Fibroblast of skin of back (primary cell): ENCODE measurements at regions not wholly inside any gene's neighbourhood (a gene's known extent, or its start where the extent isn't known, plus 50 kb on each side); places are given as distances from the start of the nearest gene placed in this dataset.

Experiments
- DNase-seq: peaks from one replicate; pipeline ENCODE4 v3.0.0-alpha.2; 2013

DNA sequence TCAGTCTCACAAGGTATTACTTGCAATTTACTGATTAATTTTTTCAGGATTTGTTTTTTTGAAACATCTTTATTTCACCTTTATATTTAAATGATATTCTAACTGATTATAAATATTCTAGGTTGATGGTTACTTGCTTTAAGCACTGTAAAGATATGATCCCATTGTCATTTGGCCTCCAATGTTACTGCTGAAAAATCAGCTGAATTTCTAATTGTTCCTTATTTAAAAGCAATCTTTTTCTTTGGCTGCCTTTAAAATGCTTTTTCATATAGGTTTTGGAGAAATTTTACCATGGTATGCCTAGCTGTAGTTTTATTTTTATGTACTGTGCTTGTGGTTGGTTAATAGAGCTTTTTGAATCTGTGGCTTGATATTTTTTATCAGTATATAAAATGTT lies 275.6 kb upstream of the PPFIA2 start:
- DNase-seq, result no peak

DNA sequence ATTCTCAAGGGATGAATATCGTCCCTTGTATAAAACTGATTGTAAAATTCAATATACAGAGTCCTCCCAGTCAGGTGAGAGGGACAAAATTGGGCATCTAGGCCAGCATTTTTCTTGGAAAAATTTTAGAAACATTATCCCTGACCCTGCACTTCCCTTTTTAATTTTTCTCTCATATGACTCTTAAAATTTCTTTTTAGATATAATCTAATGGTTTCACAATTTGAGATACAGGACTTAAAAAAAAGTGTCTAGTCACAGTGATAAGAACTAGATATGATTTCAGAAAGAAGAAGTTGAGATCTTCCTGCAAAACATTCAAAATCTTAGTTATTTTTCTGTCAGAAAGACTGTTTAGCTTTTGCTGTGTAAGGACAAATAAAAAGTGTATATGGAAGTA lies 270.8 kb upstream of the PPFIA2 start:
- DNase-seq, result no peak

DNA sequence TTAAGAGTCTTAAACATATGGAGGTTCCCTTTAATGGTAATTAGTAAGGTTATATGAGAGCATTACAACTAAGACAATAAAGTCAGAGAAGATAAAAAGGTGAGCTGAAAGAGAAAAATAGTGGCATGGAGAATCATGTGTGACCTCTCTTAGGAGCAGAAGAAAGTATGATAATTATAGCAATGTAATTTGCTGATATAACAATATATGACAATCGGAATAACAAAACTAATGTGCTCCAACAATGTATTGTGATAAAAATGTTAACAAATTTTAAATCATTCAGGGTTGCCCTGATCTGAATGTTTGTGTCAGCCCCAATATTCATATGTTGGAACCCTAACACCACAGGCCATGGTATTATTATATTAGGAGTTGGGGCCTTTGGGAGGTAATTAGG lies 269.6 kb upstream of the PPFIA2 start:
- DNase-seq, result no peak

DNA sequence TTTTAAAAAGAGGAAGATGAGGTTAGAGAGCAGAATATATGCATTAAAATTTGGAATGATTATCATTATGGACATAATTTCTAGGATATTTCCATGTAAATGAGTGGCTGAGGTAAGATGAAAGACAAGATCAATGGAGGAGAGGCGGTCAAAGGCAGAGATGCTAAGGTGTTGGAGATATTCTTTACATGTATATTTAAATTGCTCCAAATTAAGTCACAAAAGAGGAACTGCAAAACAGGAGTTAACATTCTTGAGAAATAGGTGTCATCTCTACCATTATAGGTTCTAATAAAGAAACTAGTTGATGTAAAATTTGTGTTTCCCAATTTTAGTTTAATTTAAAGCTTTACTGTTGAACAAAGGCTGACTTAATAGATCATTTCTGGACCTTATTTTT lies 268.5 kb upstream of the PPFIA2 start:
- no peak for DNase-seq

DNA sequence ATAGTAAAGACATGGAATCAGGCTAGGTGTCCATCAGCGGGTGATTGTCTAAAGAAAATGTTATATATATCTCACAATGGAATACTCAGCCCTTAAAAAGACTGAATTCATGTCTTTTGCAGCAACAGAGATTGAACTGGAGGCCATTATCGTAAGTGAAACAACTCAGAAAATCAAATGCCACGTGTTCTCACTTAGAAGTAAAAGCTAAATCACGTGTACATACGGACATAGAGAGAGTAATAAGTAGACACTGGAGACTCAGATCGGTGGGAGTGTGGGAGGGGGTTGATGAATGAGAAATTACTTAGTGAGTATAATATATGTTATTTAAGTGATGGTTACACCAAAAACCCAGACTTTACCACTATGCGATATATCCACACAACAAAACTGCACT lies 266.3 kb upstream of the PPFIA2 start:
- DNase-seq, result no peak

DNA sequence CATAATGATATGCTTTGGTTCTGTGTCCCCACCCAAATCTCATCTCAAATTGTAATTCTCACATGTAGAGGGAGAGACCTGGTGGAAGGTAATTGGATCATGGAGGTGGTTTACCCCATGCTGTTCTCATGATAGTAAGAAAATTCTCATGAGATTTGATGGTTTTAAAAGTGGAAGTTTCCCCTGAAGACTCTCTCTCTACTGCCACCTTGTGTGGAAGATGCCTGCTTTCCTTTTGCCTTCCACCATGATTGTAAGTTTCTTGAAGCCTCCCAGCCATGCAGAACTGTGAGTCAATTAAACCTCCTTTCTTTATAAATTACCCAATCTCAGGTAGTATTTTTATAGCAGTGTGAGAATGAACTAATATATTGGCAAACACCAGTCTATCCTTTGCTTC lies 260.4 kb upstream of the PPFIA2 start:
- DNase-seq, result peak; percentile 6

DNA sequence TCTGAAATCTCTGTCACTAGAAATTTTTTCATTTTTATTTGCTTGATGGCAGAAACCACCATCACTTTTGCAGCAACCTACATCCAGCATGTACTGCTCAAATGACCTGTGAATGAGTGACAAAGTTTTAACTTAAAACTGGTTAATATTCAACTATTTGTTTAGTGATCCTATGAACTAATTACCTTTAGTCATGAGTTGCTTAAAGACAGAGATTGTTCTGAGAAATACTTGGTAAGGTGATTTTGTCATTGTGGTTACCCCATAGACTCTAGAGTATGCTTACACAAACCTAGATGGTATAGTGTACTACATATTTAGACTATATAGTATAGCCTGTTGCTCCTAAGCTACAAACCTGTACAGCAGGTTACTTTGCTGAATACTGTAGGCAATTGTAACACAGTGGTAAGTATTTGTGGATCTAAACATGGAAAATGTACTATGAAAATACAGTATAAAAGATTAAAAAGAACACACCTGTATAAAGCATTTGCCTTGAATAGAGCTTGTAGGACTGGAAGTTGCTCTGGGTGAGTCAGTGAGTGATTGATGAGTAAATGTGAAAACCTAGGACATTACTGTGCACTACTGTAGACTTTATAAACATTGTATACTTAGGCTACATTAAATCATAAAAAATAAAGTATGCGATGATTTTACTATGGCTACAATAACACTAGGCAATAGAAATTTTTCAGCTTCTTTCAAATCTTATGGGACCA lies 256.6 kb upstream of the PPFIA2 start:
- no peak for DNase-seq

DNA sequence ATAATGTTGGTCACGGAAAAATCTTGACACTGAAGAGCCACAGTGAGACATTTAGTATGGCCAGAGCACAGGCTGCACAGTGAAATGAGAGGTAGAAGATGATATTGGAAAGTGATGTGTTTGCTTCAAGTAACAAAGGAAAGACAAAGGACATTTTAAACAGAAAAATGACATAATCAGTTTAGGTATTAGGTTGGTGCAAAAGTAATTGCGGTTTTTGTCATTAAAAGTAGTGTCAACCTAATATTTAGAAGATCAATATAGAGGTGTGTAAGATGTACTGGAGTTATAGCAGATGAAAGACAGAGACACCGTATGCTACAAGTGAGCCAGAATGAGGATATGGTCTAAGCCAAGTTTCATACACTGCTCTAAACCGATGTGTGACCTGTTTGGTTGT lies 253.0 kb upstream of the PPFIA2 start:
- no peak for DNase-seq

DNA sequence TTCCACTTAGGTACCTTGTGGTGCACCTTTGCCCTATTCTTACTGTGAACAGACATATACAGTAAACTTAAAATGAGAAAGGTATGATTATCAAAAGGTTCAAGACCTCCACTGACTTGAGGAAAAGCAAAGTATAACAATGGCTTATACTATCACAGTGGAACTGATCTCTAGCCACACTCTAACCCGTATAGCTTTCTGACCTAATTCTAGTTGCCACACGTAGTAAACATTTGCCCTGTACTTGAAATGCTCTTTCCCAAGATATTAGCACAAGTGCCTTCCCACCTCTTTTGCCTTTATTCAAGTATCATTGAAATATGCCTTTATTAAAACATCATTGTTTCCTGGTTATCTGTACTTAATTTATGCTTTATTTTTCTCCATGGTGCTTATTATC lies 250.4 kb upstream of the PPFIA2 start:
- no peak for DNase-seq

DNA sequence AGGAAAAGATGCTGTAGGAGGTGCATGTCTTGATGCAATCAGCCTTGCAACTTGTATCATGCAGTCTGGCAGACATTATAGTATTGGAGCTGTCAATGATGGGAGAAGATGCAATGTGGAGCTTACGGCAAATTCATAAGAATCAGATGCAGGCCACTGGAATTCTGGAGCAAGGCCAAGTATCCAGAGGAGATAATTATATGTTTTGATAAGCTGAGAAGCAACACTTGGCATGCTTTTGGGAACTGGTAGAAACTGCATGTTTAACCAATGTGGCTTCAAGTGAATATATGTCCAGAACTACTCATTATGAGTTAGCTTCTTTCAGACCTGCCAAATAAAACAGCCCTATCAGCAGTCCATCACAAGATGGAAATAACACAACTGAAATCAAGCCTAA lies 249.1 kb upstream of the PPFIA2 start:
- peak; percentile 39 for DNase-seq

DNA sequence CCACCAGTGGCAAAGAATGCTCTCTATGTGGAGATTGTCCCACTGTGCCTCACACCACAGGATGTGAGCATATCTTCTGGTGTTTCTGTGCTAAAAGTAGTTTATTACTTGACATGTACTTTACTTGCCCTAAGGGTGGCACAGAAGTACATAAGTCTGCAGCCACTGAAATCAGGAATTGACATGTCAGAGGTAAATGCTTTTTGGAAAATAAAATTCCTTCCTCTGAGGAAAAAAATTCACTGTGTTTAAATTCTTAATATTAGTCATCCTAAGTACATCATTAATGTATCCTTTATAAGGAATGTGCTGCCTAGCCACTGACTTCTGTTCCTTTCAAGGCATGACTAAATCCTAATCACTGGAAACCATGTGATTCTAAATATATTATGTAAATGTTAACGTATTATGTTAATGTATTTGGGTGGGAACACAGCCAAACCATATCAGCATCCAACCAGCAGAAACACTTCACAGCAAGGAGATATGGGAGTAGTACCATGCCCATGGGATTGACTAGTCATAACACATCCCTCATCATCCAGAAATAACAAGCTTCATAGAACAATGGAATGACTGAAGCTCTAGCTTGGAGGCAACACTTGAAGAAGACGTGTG lies 239.7 kb upstream of the PPFIA2 start:
- DNase-seq, result peak; percentile 85

DNA sequence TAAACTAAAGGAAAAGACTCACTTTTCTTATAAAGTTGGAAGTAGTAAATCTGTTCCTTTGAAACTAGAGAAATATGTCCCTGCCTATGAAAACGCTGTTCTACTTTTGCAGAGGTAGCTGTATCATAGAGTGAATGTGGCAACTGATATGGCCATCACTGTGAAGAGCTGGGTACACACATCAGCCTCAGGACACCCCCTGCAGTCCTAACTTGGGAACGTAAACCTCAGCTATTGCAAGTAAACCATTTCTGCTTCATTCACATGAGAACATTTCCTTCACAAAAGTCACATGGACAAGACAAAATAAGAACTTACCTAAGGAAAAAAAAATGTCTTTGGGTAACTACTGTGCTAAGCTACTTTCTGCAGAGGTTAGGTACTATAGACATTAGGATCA lies 233.3 kb upstream of the PPFIA2 start:
- no peak for DNase-seq

DNA sequence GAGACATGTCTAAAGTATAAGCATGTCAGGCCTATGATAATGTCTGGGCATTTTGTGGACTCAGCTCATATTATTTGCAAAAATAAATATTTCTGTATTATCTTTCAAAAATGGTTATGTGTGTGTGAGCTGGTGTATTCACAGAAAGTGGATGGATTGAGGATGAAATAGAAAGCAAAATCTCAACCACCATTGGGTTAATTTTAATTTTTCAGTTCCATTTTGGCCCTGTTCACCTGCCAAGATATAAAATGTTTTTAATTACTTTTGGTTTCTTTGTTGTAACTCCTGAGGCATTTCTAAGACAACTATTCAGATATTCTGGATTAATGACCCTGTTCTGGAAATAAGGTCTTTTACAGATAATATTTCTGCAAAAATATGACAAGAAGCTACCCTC lies 232.7 kb upstream of the PPFIA2 start:
- no peak for DNase-seq

DNA sequence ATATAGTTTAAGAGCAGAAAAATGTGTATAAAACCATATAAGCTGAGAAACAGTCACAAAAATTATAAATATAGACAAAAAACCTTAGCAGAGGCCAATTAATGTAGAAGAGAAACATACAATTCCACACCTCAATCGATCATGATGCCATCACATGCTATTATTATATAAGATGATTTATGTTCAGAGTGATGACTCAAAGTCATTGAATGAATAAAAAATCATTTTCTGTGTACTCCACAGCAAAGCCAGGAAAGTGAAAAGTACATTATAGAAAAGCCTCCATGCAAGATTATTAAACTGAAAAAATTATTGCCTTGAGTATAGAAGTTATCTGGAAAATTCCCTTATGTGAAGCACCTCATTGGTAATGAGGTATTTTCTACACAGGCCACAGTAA lies 229.2 kb upstream of the PPFIA2 start:
- DNase-seq, result no peak

DNA sequence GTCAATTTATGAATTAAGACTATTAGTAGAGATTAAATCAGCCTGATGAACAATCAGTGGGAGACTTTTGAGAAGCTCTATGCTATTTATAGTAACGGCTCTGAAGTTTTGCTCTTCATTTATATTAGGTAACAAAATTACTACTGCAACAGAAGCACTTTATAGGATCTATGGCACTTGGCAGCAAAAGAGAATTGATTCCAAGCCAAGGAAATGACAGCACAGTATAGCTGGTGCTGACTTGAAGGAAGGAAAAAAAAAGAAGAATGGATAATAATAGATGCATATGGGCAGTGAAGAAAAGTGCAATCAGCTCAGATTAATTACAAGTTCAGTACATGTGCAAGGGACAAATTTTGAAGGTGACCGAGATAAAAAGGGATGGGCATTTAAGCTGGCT lies 228.2 kb upstream of the PPFIA2 start:
- DNase-seq, result no peak

DNA sequence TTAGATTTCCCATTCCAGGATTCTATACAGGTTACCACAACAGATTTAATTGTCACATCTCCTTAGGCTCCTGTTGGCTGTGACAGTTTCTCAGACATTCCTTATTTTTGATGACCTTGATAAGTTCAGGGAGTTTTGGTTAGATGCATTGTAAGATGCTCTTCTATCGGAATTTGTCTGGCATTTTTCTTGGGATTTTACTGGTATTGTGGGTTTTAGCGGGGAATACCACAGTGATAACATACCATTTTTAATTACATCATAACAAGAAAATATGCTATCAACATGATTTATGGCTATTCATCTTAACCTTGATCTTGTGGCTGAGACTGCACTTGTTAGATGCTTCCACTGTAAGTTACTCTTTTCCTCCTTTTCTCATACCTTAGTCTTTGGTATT lies 217.5 kb upstream of the PPFIA2 start:
- DNase-seq, result no peak

DNA sequence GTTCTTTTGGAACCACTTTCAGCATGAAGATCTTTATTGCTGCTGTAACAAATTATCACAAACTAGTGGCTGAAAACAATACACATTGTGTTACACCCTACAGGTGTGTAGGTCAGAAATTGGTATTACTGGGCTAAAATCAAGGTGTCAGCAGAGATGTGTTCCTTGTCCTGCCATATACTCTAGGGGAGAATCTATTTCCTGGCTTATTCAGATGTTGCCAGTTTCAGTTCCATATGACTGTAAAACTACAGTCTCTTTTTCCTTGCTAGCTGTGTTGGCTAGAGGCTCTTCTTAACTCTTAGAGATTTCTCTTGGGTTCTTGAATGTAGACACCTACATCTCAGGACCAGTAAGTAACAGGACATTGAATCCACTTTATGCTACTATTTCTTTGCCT lies 215.6 kb upstream of the PPFIA2 start:
- no peak for DNase-seq

DNA sequence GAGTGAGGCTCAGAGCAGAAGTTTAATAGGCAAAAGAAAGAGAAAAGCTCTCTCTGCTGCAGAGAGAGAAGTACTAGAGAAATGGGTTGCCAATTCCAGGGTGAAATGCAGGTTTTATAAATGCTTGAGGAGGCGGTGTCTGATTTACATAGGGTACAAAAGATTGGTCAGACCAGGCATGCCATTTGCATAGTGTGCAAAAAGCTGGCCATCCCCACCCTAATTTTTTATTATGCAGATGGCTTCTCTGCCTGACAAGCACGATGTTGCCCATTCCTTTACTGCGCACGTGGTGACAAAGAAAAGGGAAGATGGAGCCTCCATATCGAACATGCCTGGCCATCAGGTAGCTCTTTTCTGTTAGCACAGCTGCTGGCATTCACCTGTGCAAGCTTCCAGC lies 209.3 kb upstream of the PPFIA2 start:
- DNase-seq, result no peak

DNA sequence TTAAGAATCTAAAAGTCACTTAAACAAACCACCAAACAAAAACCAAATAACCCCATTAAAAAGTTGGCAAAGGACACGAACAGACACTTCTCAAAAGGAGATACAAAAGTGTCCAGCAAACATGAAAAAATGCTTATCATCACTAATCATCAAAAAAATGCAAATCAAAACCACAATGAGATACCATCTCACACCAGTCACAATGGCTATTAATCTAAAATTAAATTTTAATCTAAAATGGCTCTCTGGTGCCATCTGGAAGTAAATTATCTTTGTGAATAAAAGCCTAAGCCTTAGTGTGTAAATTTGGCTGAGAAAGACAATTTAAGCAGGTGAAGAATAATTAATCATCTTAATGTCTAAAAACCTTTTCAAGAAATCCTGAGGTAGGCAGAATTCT lies 204.5 kb upstream of the PPFIA2 start:
- no peak for DNase-seq

DNA sequence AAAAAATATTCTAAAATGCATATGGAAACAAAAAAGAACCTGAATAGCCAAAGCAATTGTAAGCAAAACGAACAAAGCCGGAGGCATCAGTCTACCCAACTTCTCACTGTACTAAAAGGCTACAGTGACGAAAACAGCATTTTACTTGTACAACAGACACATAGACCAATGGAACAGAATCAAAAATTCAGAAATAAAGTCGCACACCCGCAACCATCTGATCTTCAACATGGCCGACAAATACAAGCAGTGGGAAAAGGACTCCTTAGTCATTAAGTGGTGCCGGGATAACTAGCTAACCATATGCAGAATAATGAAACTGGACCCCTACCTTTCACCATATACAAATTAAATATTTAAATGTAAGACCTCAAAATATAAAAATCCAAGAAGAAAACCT lies 203.9 kb upstream of the PPFIA2 start:
- no peak for DNase-seq

DNA sequence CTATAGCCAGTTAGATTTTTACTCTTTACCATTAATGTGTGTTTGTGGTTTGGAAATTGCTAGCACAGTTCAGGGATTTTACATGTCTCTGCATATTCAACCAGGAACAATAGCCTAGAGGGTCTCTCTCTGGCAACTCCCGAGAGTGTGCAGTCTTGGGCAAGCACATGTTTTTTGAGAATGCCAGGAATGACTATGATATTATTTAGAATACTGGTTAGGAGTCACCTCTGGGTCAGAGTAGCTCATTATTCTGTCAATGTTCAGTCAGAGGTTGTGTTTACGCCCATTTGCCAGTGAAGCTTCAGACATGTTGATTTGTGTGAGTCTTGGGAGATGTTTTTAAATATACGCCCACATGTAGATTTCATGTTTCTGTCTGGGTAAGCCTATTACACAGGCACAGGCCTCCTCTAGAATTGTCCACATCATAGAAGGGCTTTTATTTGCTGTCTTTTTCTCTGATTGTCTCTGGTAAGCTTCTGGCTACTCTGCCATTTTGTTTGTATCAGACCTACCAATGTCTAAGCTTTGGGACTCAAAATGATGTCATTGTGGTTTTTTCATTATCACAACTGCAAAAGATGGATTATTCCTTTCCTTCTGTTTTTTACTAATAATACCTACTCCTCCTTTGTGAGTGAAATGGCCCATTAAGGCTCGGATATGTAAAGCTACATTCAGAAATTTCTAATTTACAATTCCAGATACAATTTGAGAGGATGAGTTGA lies 203.1 kb upstream of the PPFIA2 start:
- no peak for DNase-seq

DNA sequence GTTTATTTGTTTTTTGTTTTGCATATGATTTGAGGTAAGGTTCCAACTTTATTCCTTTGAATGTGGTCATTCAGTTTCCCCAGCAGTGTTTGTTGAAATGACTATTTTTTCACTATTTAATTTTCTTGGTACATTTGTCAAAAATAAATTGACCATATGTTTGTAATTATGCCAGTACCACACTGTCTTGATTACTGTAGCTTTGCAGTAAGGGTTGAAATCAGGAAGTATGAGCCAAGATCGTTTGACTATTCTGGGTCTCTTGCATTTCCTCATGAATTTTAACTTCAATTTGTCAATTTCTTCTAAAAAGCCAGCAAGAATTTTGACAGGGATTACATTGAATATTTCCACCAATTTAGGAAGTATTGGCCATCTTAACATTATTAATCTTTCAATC lies 199.3 kb upstream of the PPFIA2 start:
- no peak for DNase-seq

DNA sequence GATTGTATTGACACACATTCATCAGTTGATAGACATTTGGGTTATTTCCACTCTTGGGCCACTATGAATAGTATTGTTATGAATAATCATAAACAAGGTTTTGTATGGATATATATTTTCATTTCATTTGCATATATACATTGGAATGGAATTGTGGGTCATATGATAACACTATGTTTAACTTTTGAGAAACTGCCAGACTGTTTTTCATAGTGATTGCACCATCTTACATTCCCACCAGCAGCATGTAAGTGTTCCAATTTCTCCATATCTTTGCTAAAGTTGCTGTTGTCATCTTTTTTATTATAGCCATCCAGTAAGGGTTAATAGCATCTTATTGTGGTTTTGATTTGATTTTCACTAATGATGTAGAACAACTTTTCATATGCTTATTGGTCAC lies 198.5 kb upstream of the PPFIA2 start:
- DNase-seq, result peak; percentile 17

DNA sequence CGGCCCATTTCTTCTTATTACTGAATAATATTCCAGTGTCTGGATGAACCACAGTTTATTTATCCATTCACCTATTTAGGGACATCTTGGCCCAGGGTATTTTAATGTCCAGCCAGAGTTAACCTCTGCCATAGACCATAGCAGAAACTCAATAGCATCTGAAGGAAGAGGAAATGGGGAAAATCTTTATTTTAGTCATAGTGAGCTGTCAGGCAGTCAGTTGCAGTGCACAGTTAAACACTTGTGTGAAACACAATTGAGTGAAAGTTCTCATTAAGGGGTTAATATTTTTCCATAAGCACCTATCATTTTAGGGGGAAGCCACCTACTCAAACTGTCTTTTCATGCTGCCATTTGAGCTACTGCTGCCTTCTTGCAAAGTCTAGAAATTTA lies 197.3 kb upstream of the PPFIA2 start:
- DNase-seq, result no peak
